AG09319 (cell line): ENCODE measurements at regions not wholly inside any gene's neighbourhood (a gene's known extent, or its start where the extent isn't known, plus 50 kb on each side); places are given as distances from the start of the nearest gene placed in this dataset.

Experiments used
- DNase-seq: peaks from one replicate; pipeline ENCODE4 v3.0.0-alpha.2; 2010; ENCODE audit warnings: low read depth; ENCODE audit errors: extremely low read depth
- CTCF ChIP-seq: IDR thresholded peaks from 2 replicates; pipeline ENCODE4 v1.5.1; 2011; ENCODE audit warnings: low read depth, mild to moderate bottlenecking, inconsistent platforms, low read length, moderate library complexity

GRCh38 chr6:65786815-65787214, 79.8 kb upstream of the EYS start:
- no peak for DNase-seq
- TF ChIP-seq CTCF: no peak

- no peak for TF ChIP-seq CTCF
- no peak for DNase-seq
Measured at GRCh38 chr6:65780691-65781090, 73.7 kb upstream of the EYS start.

DNA sequence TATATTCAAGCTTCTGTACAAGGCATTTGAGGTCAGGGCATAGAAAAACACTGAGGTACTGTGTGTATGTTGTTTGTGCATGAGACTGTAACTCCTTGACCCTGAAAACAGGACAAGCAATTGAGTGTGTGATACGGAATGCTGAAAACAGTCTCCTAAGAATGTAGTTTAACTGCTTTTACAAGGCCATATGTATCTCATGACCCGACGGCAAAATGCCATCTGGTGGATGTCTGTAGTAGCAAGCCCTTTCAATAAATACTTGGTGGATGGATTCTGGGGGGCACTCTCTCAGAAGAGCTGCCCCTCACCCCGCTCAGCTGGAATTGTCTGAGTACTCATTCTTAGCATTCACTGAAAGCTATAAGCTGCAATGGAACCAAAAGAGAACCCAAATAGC, 69.3 kb upstream of the EYS start:
- TF ChIP-seq CTCF: no peak
- no peak for DNase-seq

DNA sequence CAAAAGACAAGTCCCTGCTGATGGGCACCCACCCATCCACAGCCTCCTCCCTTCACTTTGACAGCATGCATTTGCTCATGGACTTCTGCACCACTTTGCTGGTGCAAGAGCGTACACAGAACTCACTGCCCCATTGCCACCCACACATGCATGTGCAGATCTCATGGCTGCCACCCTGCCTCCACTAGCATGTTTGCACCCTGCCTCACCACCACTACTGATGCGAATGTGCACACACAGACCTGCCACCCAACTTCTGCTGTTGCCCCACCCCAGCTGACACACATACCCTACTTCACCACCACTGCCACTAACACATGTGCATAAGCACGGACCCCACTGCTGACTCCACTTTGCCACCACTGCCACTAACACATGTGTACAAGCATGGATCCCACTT, 64.9 kb upstream of the EYS start:
- TF ChIP-seq CTCF: no peak
- DNase-seq: no peak

GRCh38 chr6:65761890-65762289, 54.9 kb upstream of the EYS start:
- DNase-seq: no peak

DNA sequence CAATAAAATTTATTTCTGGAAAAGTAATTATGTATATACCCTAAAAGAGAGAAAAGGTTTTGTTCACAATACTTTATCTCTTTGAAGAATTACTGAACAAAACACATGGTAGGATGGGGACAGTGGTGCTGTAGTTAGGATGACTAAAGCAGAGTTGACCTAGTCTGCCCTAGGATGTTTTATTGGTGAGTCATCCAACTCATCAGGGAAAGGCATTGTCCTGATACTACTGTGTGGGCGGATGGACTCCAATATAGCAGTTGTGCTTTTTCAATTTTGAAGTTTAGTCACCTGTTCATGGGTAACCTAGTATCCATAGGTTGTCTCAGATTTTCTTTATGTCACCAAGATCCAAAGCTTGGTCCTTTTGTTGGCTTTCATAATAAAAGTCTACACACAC, 53.3 kb upstream of the EYS start:
- no peak for TF ChIP-seq CTCF
- DNase-seq: no peak

More at GRCh38 chr6:65761890-65762289, 54.9 kb upstream of the EYS start:
- TF ChIP-seq CTCF: no peak
